ENCODE measurements at regions not wholly inside any gene's neighbourhood (a gene's known extent, or its start where the extent isn't known, plus 50 kb on each side); places are given as distances from the start of the nearest gene placed in this dataset.

DNA sequence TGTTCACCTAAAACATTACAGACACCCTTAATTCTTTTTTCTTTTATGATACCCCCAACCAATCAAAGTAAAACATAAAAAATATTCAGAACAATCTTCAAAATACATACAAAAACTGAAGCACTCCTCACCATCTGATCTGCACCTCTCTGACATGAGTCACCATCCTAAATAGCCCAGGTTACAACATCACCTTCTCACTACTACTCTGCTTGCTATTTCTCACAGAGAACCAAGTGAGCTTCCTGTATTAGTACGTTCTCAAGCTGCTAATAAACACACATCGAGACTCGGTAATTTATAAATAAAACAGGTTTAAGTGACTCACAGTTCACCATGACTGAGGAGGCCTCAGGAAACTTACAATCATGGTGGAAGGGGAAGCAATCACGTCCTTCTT, 183.5 kb downstream of the CBLN2 start (continued):
- TF ChIP-seq PLRG1 (conservative IDR thresholded peaks at IDR 0.05) (no peak), ZNF704 (CRISPR knock-in tag; IDR thresholded peaks at IDR 0.05; ENCODE audit: borderline replicate concordance) (no peak), ZNF563 (CRISPR knock-in tag; IDR thresholded peaks at IDR 0.05) (no peak), ONECUT2 (CRISPR knock-in tag; IDR thresholded peaks at IDR 0.05) (no peak), AFF4 (CRISPR knock-in tag; IDR thresholded peaks at IDR 0.05) (no peak), RELA (CRISPR knock-in tag; IDR thresholded peaks at IDR 0.05) (no peak), ARNT2 (CRISPR knock-in tag; IDR thresholded peaks at IDR 0.05; ENCODE audit: low read depth) (no peak), CERS6 (CRISPR knock-in tag; IDR thresholded peaks at IDR 0.05) (no peak), TAF1 (CRISPR knock-in tag; IDR thresholded peaks at IDR 0.05) (no peak), ZNF318 (CRISPR knock-in tag; IDR thresholded peaks at IDR 0.05) (no peak), ZNF670 (CRISPR knock-in tag; IDR thresholded peaks at IDR 0.05; ENCODE audit: borderline replicate concordance) (no peak), ZNF780A (CRISPR knock-in tag; IDR thresholded peaks at IDR 0.05) (no peak)
- TF ChIP-seq, protein P1, sequence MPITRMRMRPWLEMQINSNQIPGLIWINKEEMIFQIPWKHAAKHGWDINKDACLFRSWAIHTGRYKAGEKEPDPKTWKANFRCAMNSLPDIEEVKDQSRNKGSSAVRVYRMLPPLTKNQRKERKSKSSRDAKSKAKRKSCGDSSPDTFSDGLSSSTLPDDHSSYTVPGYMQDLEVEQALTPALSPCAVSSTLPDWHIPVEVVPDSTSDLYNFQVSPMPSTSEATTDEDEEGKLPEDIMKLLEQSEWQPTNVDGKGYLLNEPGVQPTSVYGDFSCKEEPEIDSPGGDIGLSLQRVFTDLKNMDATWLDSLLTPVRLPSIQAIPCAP (CRISPR knock-in tag; IDR thresholded peaks at IDR 0.05; ENCODE audit: low read depth): no peak

Data from HepG2 (cell line).